HepG2 (cell line): ENCODE measurements at regions not wholly inside any gene's neighbourhood (a gene's known extent, or its start where the extent isn't known, plus 50 kb on each side); places are given as distances from the start of the nearest gene placed in this dataset.

Experiments
- ATAC-seq: fragments of 200-7000 bp; cut with Tn5 transposase; 3 replicates; pipeline ENCODE4 v1.9.1; 2020; ENCODE audit warnings: mild to moderate bottlenecking, moderate library complexity
- BruUV-seq: library from RNA; stranded (reverse); fragments of 400-500 nt; replicated peaks from 2 replicates; lab custom pipeline; 2021; lab: Mats Ljungman, UMichigan
- CTCF ChIA-PET: fragments of 300-600 bp; formaldehyde crosslinking; extraction: SDS; loops from one replicate; lab custom pipeline; 2021; ENCODE audit warnings: low total read pairs, inconsistent platforms, low intra/inter-chr PET ratio; lab: Yijun Ruan, JAX
- POLR2A ChIA-PET: fragments of 350-600 bp; sonication (Branson Sonifier 250); formaldehyde crosslinking; loops from one replicate; lab custom pipeline; 2020; ENCODE audit warnings: antibody characterized with exemption, inconsistent platforms; lab: Yijun Ruan, JAX
- DNase-seq: peaks from one replicate; pipeline ENCODE4 v3.0.0-alpha.2; 2015; ENCODE audit warnings: low spot score
- FAIRE-seq: peaks from 3 replicates; lab custom pipeline; 2011; peaks lifted over from hg19 to GRCh38; lab: Jason Lieb, UNC
- H2AFZ ChIP-seq: one replicate; pipeline ENCODE4 v1.6.1; 2011; ENCODE audit warnings: low read length, inconsistent platforms
- H3K27ac ChIP-seq: fragments of 300-600 bp; 3 replicates; pipeline ENCODE4 v1.8.0; 2011; ENCODE audit warnings: mixed run types, mild to moderate bottlenecking, mixed read lengths, low read length, inconsistent platforms; ENCODE audit not compliant: insufficient read depth; ENCODE audit errors: extremely low read length
- H3K27me3 ChIP-seq, 2 experiments: fragments of 200-600 bp in 1 of 2; 2 replicates in 1 of 2; 3 replicates in 1 of 2; pipeline versions ENCODE4 v1.6.0 to v1.8.0; 2011; ENCODE audit warnings: low read length in 2 of 2, mild to moderate bottlenecking in 2 of 2, moderate library complexity in 2 of 2, inconsistent platforms in 1 of 2; ENCODE audit not compliant: insufficient read depth in 2 of 2, control insufficient read depth in 1 of 2
- H3K36me3 ChIP-seq, 2 experiments: fragments of 200-600 bp in 1 of 2; replicated peaks in 1 of 2; 2 replicates in 1 of 2; 3 replicates in 1 of 2; pipeline versions ENCODE4 v1.5.1 to v1.8.0; 2011; ENCODE audit warnings: low read length in 2 of 2, inconsistent platforms in 1 of 2; ENCODE audit not compliant: insufficient read depth in 2 of 2, control insufficient read depth in 1 of 2
- H3K4me1 ChIP-seq: 2 replicates; pipeline ENCODE4 v1.5.1; 2012; ENCODE audit warnings: low read length, inconsistent platforms; ENCODE audit not compliant: insufficient read depth
- H3K4me2 ChIP-seq: 2 replicates; pipeline ENCODE4 v1.6.0; 2011; ENCODE audit warnings: low read depth, low read length, inconsistent platforms
- H3K4me3 ChIP-seq, 3 experiments: fragments of 200-600 bp in 1 of 3; sonication (generic), shearing (Covaris generic) in 1 of 3; replicated peaks in 1 of 3; 2 replicates each; pipeline ENCODE4 v1.5.1; 2011 to 2016; ENCODE audit warnings: low read length in 3 of 3, inconsistent platforms in 2 of 3, low read depth in 2 of 3, mild to moderate bottlenecking in 2 of 3, control low read depth in 1 of 3, mixed read lengths in 1 of 3; ENCODE audit not compliant: insufficient read depth in 1 of 3
- H3K79me2 ChIP-seq: one replicate; pipeline ENCODE4 v1.6.1; 2011; ENCODE audit warnings: low read length, inconsistent platforms; ENCODE audit not compliant: insufficient read depth
- H3K9ac ChIP-seq: 2 replicates; pipeline ENCODE4 v1.6.0; 2011; ENCODE audit warnings: mild to moderate bottlenecking, low read depth, low read length, inconsistent platforms; ENCODE audit not compliant: insufficient read depth
- H3K9me3 ChIP-seq: 2 replicates; pipeline ENCODE4 v1.5.1; 2012; ENCODE audit warnings: mild to moderate bottlenecking, low read length
- H4K20me1 ChIP-seq: 2 replicates; pipeline ENCODE4 v1.6.0; 2011; ENCODE audit warnings: inconsistent platforms, mild to moderate bottlenecking, low read length, moderate library complexity; ENCODE audit not compliant: insufficient read depth
- AHR ChIP-seq: IDR thresholded peaks from 2 replicates; pipeline ENCODE4 v1.6.1; 2018; ENCODE audit warnings: missing genetic modification reagents, missing compliant biosample characterization
- DMAP1 ChIP-seq: IDR thresholded peaks from 2 replicates; pipeline ENCODE4 v1.6.1; 2016
- PRMT3 ChIP-seq: sonication (generic); formaldehyde crosslinking; IDR thresholded peaks from 2 replicates; pipeline ENCODE4 v1.8.1; 2022; ENCODE audit warnings: low read depth, mild to moderate bottlenecking, moderate library complexity, missing genetic modification reagents, borderline replicate concordance
- TAF15 ChIP-seq: fragments of 200-400 bp; formaldehyde crosslinking; IDR thresholded peaks from one replicate; pipeline ENCODE4 v1.6.1; 2018; ENCODE audit warnings: mild to moderate bottlenecking, low read depth, low read length; ENCODE audit not compliant: poor library complexity, severe bottlenecking
- ZBTB7B ChIP-seq: sonication (generic); formaldehyde crosslinking; IDR thresholded peaks from 2 replicates; pipeline ENCODE4 v1.4.0; 2020; ENCODE audit warnings: missing genetic modification reagents
- ZSCAN25 ChIP-seq: sonication (generic); formaldehyde crosslinking; IDR thresholded peaks from 2 replicates; pipeline ENCODE4 v1.8.0; 2022; ENCODE audit warnings: mild to moderate bottlenecking, missing genetic modification reagents
- WGBS: methylation state at CpG from one replicate; pipeline ENCODE4 v1.1.6; 2017; ENCODE audit warnings: low lambda C conversion rate; 5-methylcytosine and 5-hydroxymethylcytosine counted together
- in situ Hi-C: cut with HindIII; loops from 2 replicates; pipeline ENCODE4 v1.10.0; 2017; ENCODE audit warnings: low pct_unique_long_range_greater_than_20kb; ENCODE audit not compliant: extremely low pct_ligation_motif_present
- intact Hi-C: fragments of 100-400 bp; cut with micrococcal nuclease; formaldehyde crosslinking; loops from one replicate; pipeline ENCODE4 v1.10.0; 2022; ENCODE audit not compliant: unreplicated experiment
- TF ChIP-seq, protein P1 (sequence below): sonication (generic); formaldehyde crosslinking; IDR thresholded peaks from 2 replicates; pipeline ENCODE4 v1.5.0; 2020; ENCODE audit warnings: missing genetic modification reagents

DNA sequence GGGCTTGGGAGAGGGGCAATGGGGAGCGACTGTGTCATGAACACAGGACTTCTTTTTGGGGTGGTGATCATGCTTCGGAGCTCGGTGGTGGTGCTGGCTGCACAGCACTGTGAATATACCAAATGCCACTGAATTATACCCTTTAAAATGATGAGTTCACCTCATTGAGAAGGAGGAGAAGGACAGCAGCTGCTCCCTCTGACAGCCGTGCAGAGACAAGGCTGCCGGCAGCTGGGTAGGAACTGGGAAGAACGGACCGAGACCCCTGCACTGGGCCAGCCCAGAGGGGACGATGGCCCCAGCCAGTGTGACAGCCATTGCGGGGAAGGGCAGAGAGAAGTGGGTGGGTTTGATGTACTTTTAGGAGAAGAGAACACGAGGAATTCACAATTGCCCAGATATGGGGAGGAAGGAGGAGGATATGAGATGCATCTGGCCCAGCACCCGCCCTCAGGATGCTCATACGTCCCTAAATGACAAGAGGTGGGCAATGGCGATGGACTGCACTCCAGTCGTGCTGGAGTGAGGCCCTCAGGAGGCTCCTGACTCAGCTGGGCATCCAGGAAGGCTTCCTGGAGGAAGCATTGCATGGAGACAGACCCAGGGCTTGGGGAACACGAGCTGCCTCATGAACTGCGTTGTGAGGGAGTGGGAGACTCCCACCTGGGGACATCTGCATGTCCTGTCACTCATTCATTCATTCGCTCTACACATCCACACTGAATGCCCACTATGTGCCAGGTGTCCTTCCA, 64.3 kb upstream of the C14orf180 start:
- whole genome bisulfite sequencing = 18% methylated on average over 14 of the region's 17 CpGs
- DNase-seq = no peak
- FAIRE-seq = no peak
- no peak overlapping the region for H3K4me2 ChIP-seq
- no TSS peak for BruUV-seq
- no peak for TF ChIP-seq ZBTB7B (CRISPR knock-in tag)
- TF ChIP-seq AHR (CRISPR knock-in tag) = no peak
- TF ChIP-seq, protein P1, sequence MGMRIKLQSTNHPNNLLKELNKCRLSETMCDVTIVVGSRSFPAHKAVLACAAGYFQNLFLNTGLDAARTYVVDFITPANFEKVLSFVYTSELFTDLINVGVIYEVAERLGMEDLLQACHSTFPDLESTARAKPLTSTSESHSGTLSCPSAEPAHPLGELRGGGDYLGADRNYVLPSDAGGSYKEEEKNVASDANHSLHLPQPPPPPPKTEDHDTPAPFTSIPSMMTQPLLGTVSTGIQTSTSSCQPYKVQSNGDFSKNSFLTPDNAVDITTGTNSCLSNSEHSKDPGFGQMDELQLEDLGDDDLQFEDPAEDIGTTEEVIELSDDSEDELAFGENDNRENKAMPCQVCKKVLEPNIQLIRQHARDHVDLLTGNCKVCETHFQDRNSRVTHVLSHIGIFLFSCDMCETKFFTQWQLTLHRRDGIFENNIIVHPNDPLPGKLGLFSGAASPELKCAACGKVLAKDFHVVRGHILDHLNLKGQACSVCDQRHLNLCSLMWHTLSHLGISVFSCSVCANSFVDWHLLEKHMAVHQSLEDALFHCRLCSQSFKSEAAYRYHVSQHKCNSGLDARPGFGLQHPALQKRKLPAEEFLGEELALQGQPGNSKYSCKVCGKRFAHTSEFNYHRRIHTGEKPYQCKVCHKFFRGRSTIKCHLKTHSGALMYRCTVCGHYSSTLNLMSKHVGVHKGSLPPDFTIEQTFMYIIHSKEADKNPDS (CRISPR knock-in tag) = no peak
- no peak for TF ChIP-seq TAF15
- TF ChIP-seq PRMT3 (CRISPR knock-in tag) = no peak
- no peak for TF ChIP-seq DMAP1 (CRISPR knock-in tag)
- no peak for TF ChIP-seq ZSCAN25
- TF ChIP-seq, all 625 proteins: peak for 0
- Histone ChIP-seq H3K9ac (no peak overlapping the region), H4K20me1 (no peaks in the 10 kb centered on the region), H3K9me3 (no peaks in the 10 kb centered on the region), H2AFZ (no peak overlapping the region), H3K79me2 (no peaks in the 10 kb centered on the region), H3K4me3 (no peak overlapping the region), H3K27me3 (peaks cover 1 to 4% of the 10 kb centered on the region in 2 experiments; a peak in 4 of 5 replicates), H3K27ac (no peak overlapping the region), H3K4me1 (no peaks in the 10 kb centered on the region), H3K36me3 (no peaks in the 10 kb centered on the region)
- ChIA-PET CTCF (no interaction called here), POLR2A (no interaction called here)
- no peak for ATAC-seq
- intact Hi-C loops (no loop called here), in situ Hi-C loops (no loop called here)
